ENCODE measurements at regions not wholly inside any gene's neighbourhood (a gene's known extent, or its start where the extent isn't known, plus 50 kb on each side); places are given as distances from the start of the nearest gene placed in this dataset.

GRCh38 chr9:1759771-1760300 is 255.3 kb upstream of the SMARCA2 start:
- TF ChIP-seq ZNF274 (IDR thresholded peaks at IDR 0.05; ENCODE audit: low read depth, low read length), result no peak
- no peak for TF ChIP-seq SUZ12 (IDR thresholded peaks at IDR 0.05; ENCODE audit: extremely low read depth, insufficient read depth, insufficient read length)

Data from NT2/D1 (cell line).